ENCODE measurements at regions not wholly inside any gene's neighbourhood (a gene's known extent, or its start where the extent isn't known, plus 50 kb on each side); places are given as distances from the start of the nearest gene placed in this dataset.

- TF ChIP-seq POLR2A (IDR thresholded peaks at IDR 0.05) (no peak), CTCF (IDR thresholded peaks at IDR 0.05) (no peak), EP300 (IDR thresholded peaks at IDR 0.05) (no peak)
Measured at GRCh38 chr9:90958328-90958727, 156.7 kb downstream of the SYK start.
